Left kidney (tissue), 1 donor: ENCODE measurements at regions not wholly inside any gene's neighbourhood (a gene's known extent, or its start where the extent isn't known, plus 50 kb on each side); places are given as distances from the start of the nearest gene placed in this dataset.
A peak's percentile ranks its signal among the peaks of the same experiment; 100 is the strongest.

ENCODE experiments used
- DNase-seq: peaks from one replicate; pipeline ENCODE4 v3.0.0-alpha.2; 2013

- peak; percentile 50 for DNase-seq
Observed at GRCh38 chr2:238963161-238963970, 115.5 kb downstream of the TWIST2 start.

DNA sequence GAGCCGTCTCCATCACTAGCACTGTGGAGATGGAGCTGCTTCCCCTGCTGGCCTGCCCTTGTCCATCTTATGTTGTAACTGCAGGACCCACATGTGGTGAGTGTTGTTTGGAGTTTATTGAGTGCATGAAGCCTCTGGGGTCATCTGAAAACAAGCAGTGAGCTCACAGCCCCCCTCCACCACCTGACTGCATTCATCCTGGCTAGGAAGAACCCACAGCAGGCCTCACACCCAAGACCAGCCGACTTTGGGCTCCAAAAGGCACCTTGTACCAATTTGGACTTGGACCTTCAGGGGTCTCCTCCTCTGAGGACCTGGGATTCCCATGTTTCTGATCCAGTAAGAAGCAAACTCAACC is 116.1 kb downstream of the TWIST2 start:
- no peak for DNase-seq

GRCh38 chr2:238964544-238965067 is 116.7 kb downstream of the TWIST2 start:
- DNase-seq = no peak

GRCh38 chr2:238965371-238966071 is 117.6 kb downstream of the TWIST2 start:
- DNase-seq = no peak

GRCh38 chr2:238966072-238966937 is 118.4 kb downstream of the TWIST2 start:
- DNase-seq = no peak

GRCh38 chr2:238967031-238967977 is 119.4 kb downstream of the TWIST2 start:
- no peak for DNase-seq

DNA sequence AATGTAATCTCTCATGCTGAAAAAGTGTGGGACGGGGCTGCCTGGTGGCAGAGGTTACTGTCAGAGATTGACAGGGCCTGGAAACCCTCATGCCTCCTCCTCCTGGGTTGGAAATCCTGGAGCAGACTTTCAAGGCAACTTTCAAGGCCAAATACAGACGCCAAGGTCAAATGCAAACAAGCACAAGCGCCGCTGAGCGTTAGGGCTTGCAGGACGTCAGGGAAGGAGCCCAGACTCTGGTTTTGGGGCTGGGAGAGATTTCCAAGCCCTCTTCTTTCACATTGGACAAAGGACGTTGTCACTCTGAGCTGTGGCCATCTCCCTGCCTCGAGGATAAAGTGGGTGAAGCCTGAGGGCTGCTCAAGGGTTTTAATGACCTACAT is 120.1 kb downstream of the TWIST2 start:
- no peak for DNase-seq

DNA sequence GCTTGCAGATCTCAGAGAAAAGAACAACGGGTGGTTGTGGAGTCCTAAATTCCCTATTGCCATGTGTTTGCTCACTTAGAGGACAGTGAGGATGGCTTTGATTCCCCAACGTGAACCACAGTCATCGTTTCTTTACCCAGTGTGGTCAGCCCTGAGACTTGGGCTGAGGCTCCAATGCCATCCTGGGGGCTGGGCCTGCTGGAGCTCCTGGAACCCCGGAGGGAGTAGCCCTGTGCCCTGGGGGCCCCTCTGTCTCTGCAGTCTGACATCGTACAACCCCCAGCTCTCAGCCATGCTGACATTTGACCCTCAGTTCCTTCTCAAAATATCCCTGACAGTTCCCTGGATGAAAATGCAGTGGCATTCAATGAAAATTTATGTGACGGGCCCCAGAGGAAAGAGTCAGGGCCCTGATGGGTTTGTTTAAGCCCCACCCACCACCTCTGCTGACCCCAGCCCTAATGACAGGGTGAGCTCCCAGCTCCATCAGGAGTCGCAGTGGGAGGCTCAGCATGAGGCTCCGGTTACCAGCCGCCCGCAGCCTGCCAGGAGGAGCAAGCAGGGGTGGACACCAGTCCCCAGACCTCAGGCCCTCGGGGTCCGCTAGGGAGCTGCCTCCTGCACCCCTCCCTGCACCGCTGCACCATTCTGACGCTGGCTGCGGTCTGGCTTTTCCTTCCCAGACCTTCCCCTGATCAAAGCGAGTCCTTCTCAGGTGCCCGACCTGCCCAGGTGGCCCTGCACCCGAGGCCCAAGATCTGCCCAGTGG is 120.9 kb downstream of the TWIST2 start:
- no peak for DNase-seq

- no peak for DNase-seq
Observed at GRCh38 chr2:238969857-238970256, 122.0 kb downstream of the TWIST2 start.

DNA sequence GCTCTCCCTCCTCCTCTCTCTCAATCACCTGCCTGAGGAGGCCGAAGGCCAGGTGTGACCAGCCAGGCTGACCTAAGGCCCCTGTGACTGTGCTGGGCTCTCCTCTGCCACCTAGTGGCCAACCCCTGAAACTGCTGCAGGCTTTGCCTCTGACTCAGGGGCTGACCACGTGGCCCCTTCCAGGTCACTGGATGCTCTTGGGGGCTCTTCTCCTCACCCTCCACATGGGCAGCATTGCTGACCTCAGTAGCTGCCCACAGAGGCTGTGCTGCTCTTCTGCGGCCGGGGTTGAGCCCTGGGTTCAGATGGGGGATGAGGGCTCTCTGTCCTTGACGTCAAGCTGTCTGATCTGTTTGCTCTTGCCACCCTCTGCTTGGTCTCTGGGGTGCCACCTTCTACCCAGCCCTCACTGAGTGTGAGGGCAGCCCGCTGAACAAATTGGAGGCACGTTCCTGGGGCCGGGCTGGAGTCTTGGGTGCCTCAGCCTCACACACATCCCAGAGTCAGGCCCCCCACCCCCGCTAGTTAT is 122.7 kb downstream of the TWIST2 start:
- DNase-seq = peak; percentile 55

- no peak for DNase-seq
Observed at GRCh38 chr2:238971318-238972145, 123.6 kb downstream of the TWIST2 start.

- DNase-seq = no peak
Observed at GRCh38 chr2:238972146-238972445, 124.2 kb downstream of the TWIST2 start.

- no peak for DNase-seq
Observed at GRCh38 chr2:238973038-238973739, 125.3 kb downstream of the TWIST2 start.

GRCh38 chr2:238974081-238974480 is 126.2 kb downstream of the TWIST2 start:
- no peak for DNase-seq

- no peak for DNase-seq
Observed at GRCh38 chr2:238974501-238975166, 126.7 kb downstream of the TWIST2 start.

DNA sequence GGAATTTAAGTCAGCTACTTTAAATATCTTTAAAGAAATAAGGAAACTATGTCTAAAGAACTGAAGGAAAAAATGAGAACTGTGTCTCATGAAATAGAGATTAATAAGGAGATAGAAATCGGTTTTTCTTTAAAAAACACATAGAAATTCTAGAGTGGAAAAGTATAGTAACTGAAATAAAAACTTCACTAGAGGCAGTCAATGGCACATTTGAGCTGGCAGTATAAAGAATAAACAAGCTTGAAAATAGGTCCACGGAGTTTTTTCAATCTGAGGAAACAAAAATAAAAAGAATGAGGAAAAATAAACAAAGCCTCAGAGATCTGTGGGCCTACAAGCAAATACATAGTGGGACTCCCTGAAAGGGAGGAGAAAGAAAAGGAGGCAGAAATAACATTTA is 127.5 kb downstream of the TWIST2 start:
- no peak for DNase-seq

- no peak for DNase-seq
Observed at GRCh38 chr2:238978497-238978896, 130.6 kb downstream of the TWIST2 start.

GRCh38 chr2:238979636-238980035 is 131.8 kb downstream of the TWIST2 start:
- no peak for DNase-seq
